HEK293T (cell line): ENCODE measurements at regions not wholly inside any gene's neighbourhood (a gene's known extent, or its start where the extent isn't known, plus 50 kb on each side); places are given as distances from the start of the nearest gene placed in this dataset.

Experiments used
- ELF4 ChIP-seq: fragments of 450-650 bp; IDR thresholded peaks from 2 replicates; pipeline ENCODE4 v1.6.1; 2017; ENCODE audit warnings: antibody characterized with exemption
- FOXK2 ChIP-seq: fragments of 450-650 bp; IDR thresholded peaks from 2 replicates; pipeline ENCODE4 v1.6.1; 2016; ENCODE audit warnings: mild to moderate bottlenecking
- FOXM1 ChIP-seq: fragments of 450-650 bp; IDR thresholded peaks from 2 replicates; pipeline ENCODE4 v1.6.1; 2017; ENCODE audit warnings: mild to moderate bottlenecking, borderline replicate concordance
- LEF1 ChIP-seq: fragments of 450-650 bp; IDR thresholded peaks from 2 replicates; pipeline ENCODE4 v1.6.1; 2017; ENCODE audit warnings: mild to moderate bottlenecking, borderline replicate concordance
- TARDBP ChIP-seq: fragments of 450-650 bp; IDR thresholded peaks from 2 replicates; pipeline ENCODE4 v1.6.1; 2016

DNA sequence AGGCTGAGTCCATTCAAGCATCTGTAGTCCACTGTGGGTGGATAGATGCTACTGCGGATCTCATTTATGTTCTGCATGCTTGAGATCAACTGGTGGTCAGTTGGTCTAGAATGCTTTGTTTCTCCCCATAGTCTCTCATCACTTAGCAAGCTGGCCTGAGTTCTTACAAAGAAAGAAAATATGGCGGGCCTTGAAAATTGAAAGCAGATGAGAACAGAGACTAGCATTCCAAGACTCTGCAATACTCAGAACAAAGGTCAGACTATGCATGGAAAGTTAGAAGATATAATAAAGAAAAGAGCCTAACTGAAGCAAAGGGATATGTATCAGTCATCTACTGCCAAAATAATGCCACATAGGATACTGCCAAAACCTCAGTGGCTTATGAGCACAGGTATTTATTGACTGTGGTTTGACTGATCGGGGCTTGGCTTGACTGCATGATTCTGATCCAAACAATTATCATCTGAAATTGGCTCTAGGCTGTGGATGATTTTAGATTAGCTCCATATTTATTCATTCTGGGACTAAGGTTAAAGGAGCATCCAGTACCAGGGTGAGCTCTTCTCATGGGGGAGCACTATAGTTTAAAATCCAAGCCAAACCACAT is 258.9 kb downstream of the TAF11L14 start:
- TF ChIP-seq TARDBP (no peak), ELF4 (no peak), LEF1 (no peak), FOXM1 (no peak), FOXK2 (no peak)
